DMS114 treated with DMSO at 0.1 percent for 48 hours (cell line): ENCODE measurements at regions not wholly inside any gene's neighbourhood (a gene's known extent, or its start where the extent isn't known, plus 50 kb on each side); places are given as distances from the start of the nearest gene placed in this dataset.
"Not testable (repeated sequence)": the region's sequence is repeated elsewhere in the genome, so short reads cannot be mapped to it uniquely, and the experiment has no call there.

ENCODE experiments used
- DNase-seq: peaks from one replicate; lab custom pipeline; 2025; ENCODE audit not compliant: unreplicated experiment; lab: John Stamatoyannopoulos, UW

DNA sequence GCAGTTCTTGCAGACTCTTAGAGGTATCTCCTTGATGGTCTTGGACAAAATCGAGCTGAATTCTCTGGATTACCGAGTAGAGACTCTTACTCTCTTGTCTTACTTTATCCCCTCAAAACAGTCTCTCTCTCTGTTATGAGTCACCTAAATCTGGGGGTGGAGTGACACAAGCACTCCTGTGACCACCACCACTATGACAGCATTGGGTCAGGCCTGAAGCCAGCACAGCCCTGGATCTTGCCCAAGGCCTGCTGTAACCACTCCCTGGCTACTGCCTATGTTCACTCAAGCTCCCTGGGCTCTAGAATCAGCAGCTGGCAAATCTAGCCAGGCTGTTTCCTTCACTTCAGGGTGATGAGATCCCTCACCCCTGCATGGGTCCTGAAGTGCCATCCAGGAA is 662.5 kb downstream of the LUZP2 start:
- no peak for DNase-seq

DNA sequence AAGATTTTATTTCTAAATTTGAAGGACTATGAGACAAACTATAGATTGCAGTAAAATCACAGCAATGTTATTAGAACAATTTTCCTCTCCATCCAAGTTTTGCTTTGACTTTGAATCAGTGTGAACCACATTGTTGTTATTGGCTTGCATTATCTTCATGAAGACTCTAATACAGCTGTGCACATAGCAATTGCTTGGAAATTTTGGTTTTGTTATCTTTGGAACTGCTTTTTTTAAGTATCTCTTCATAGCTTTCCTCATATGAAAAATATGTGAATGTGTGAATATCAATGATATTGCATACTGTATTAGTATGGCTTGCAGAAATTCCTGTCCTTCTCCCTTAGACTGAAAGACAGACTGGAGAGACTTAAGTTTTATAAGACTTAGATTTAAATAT is 666.6 kb downstream of the LUZP2 start:
- DNase-seq = no peak

DNA sequence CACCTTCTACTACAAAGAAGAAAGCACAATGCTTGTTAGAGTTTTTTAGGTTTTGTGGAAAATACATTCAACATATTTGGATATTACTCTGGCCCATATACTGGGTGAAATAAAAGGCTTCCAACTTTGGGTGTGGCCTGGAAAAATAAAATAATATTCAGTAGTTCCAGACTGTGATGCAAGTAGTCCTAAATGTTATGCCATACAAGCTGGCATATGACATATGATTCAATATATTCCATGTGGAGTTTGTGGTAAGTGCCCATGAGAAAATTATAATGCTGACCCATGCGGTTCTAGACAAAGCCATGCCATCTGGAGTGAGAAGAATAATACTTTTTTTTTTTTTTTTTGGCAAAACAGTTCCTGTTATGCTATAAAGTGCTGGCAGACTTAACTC is 683.3 kb downstream of the LUZP2 start:
- DNase-seq = no peak

DNA sequence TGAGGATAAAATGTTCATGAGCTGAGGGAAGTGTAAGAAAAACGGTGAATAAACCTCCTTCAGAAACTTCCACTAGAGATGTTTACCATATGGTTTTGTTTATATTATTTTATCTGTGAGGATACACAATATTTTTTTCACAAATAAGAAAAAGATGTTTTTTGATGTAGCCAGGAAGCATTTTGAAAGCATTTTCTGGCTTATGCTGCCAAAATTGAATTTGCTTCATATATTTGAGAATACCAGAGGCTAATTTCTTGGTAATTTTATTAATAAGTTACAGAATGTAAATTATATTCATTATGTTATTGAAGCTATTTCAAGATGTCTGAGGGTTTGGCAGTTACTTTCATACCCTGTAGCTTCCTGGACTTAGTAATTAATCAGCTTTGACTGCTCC is 686.6 kb downstream of the LUZP2 start:
- no peak for DNase-seq

GRCh38 chr11:25197515-25197914 is 700.7 kb downstream of the LUZP2 start:
- DNase-seq = no peak

GRCh38 chr11:25198704-25199103 is 701.9 kb downstream of the LUZP2 start:
- no peak for DNase-seq

- DNase-seq = no peak
Measured at GRCh38 chr11:25200925-25201324, 704.1 kb downstream of the LUZP2 start.

GRCh38 chr11:25206762-25207161 is 709.9 kb downstream of the LUZP2 start:
- DNase-seq = no peak

GRCh38 chr11:25211635-25212254 is 714.9 kb downstream of the LUZP2 start:
- DNase-seq = no peak

- no peak for DNase-seq
Measured at GRCh38 chr11:25214535-25215176, 717.8 kb downstream of the LUZP2 start.

GRCh38 chr11:25218036-25218435 is 721.2 kb downstream of the LUZP2 start:
- DNase-seq = no peak

DNA sequence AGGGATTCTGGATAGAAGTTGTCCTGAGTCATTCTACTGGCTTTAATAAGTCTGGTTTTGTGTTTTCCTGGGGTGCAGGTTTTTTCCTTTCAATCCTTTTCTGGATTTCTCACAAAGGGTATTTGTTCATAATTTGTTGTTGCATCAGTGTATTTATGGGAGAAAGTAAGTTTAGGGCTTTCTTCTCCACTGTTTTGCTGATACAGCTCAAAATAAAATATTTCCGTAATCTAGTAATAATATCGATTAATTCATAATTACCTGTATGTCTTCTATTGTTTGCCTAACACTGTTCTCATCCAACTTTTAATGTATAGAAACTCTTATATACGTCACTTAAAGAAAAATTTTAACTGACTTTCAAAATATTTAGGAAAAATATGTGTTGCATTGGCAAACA is 728.2 kb downstream of the LUZP2 start:
- no peak for DNase-seq

DNA sequence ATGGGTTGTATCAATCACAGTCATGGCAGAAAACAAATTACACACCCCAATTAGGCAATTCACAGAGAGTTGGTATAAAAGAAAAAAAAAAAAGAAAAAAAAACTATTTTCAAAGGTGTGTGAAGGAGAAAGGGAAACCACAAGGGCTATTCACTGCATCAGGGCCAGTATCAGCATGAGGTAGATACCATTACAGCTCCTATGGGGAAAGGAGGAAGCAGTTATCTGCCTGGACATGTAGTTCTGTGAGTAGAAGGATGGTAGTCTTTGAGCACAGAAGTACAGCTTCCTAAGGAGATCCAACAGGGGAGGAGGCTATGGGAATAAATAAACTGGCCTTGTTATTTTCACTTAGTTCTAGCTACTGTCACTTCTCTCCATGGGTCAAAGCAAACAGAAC is 746.1 kb downstream of the LUZP2 start:
- no peak for DNase-seq

GRCh38 chr11:25244126-25244525 is 747.3 kb downstream of the LUZP2 start:
- DNase-seq = no peak

- no peak for DNase-seq
Measured at GRCh38 chr11:25247336-25247735, 750.5 kb downstream of the LUZP2 start.

- DNase-seq = no peak
Measured at GRCh38 chr11:25252854-25253253, 756.0 kb downstream of the LUZP2 start.

DNA sequence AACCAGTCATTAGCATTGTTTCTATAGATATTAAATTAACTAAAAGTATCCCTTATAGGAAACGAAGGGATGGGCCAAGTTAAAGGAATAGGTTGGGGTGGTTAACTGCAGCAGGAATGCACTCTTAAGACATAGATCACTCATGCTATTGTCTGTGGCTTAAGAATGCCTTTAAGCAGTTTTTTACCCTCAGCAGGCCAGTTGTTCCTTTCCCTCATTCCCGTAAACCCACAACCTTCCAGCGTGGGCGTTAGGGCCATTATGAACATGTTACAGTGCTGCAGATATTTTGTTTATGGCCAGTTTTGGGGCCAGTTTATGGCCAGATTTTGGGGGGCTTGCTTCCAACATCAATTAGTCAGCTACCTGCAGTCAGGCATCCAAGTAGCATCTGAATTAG is 767.0 kb downstream of the LUZP2 start:
- DNase-seq = not testable (repeated sequence)

- no peak for DNase-seq
Measured at GRCh38 chr11:25271301-25271700, 774.4 kb downstream of the LUZP2 start.

DNA sequence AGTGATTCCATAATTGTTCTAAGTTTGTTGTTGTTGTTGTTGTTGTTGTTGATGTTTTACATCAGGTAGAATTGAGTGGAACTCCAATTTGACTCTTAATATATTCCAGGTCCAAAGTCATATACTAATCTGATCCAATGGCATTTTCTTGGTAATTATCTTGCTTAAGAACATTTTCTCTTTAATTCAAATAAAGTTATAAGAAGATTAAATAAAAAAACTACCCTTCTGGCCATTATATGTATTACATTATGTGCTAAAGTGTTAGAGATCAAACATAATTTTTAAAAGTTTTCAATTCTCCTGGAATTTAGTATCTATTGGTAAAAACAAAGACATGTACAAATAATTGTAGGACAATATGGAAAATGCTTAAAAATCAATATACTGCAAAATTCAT is 775.4 kb downstream of the LUZP2 start:
- DNase-seq = no peak

DNA sequence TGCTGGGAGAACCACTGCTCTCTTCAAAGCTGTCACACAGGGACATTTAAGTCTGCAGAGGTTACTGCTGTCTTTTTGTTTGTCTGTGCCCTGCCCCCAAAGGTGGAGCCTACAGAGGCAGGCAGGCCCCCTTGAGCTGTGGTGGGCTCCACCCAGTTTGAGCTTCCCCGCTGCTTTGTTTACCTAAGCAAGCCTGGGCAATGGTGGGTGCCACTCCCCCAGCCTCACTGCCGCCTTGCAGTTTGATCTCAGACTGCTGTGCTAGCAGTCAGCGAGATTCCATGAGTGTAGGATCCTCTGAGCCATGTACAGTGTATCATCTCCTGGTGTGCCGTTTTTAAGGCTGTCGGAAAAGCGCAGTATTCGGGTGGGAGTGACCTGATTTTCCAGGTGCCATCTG is 784.0 kb downstream of the LUZP2 start:
- DNase-seq = not testable (repeated sequence)

GRCh38 chr11:25293166-25293565 is 796.3 kb downstream of the LUZP2 start:
- DNase-seq = no peak

- no peak for DNase-seq
Measured at GRCh38 chr11:25298450-25298849, 801.6 kb downstream of the LUZP2 start.

GRCh38 chr11:25309818-25310217 is 813.0 kb downstream of the LUZP2 start:
- no peak for DNase-seq
